Panc1 (cell line): ENCODE measurements at regions not wholly inside any gene's neighbourhood (a gene's known extent, or its start where the extent isn't known, plus 50 kb on each side); places are given as distances from the start of the nearest gene placed in this dataset.

Experiments
- ATAC-seq: fragments of 200-7000 bp; cut with Tn5 transposase; 2 replicates; pipeline ENCODE4 v1.9.1; 2020; ENCODE audit warnings: mild to moderate bottlenecking, moderate library complexity
- BruUV-seq: library from RNA; stranded (reverse); fragments of 400-500 nt; replicated peaks from 2 replicates; lab custom pipeline; 2021; lab: Mats Ljungman, UMichigan
- CTCF ChIA-PET: fragments of 300-600 bp; sonication (Branson Sonifier 250); formaldehyde crosslinking; loops from one replicate; lab custom pipeline; 2022; ENCODE audit warnings: antibody characterized with exemption; lab: Charles Lee
- POLR2A ChIA-PET: fragments of 300-600 bp; sonication (Branson Sonifier 250); formaldehyde crosslinking; loops from one replicate; lab custom pipeline; 2022; ENCODE audit warnings: antibody characterized with exemption; lab: Charles Lee
- DNase-seq: peaks from one replicate; pipeline ENCODE4 v3.0.0-alpha.2; 2010; ENCODE audit warnings: low read depth, low spot score
- H3K27ac ChIP-seq: 2 replicates; pipeline ENCODE4 v1.5.1; 2011; ENCODE audit warnings: mild to moderate bottlenecking, low read length, inconsistent platforms
- H3K27me3 ChIP-seq: fragments of 200-500 bp; sonication (Bioruptor generic); 2 replicates; pipeline ENCODE4 v1.6.0; 2014; ENCODE audit warnings: low read length, inconsistent platforms; ENCODE audit not compliant: control insufficient read depth, insufficient read depth
- H3K36me3 ChIP-seq: fragments of 200-500 bp; sonication (Bioruptor generic); 2 replicates; pipeline ENCODE4 v1.5.1; 2014; ENCODE audit warnings: inconsistent platforms, mild to moderate bottlenecking, low read length, moderate library complexity; ENCODE audit not compliant: control insufficient read depth, insufficient read depth
- H3K4me1 ChIP-seq: 2 replicates; pipeline ENCODE4 v1.5.1; 2011; ENCODE audit warnings: inconsistent platforms, mild to moderate bottlenecking, low read length, moderate library complexity; ENCODE audit not compliant: control insufficient read depth, insufficient read depth
- H3K4me3 ChIP-seq, 2 experiments: 2 replicates each; pipeline ENCODE4 v1.5.1; 2011 to 2012; ENCODE audit warnings: low read depth in 2 of 2, low read length in 2 of 2, mild to moderate bottlenecking in 2 of 2, inconsistent platforms in 1 of 2, moderate library complexity in 1 of 2
- H3K9me3 ChIP-seq: fragments of 200-500 bp; sonication (Bioruptor generic); 2 replicates; pipeline ENCODE4 v1.5.1; 2014; ENCODE audit warnings: low read depth, mild to moderate bottlenecking, inconsistent platforms, low read length, moderate library complexity; ENCODE audit not compliant: control insufficient read depth, insufficient read depth
- CTCF ChIP-seq: fragments of 450-650 bp; IDR thresholded peaks from 2 replicates; pipeline ENCODE4 v1.5.1; 2017; ENCODE audit warnings: mild to moderate bottlenecking
- POLR2AphosphoS5 ChIP-seq: IDR thresholded peaks from 2 replicates; pipeline ENCODE4 v1.6.1; 2012; ENCODE audit warnings: mild to moderate bottlenecking, low read depth, low read length, moderate library complexity
- REST ChIP-seq, 2 experiments: IDR thresholded peaks; 2 replicates each; pipeline ENCODE4 v1.6.1; 2011 to 2012; ENCODE audit warnings: low read depth in 2 of 2, control low read depth in 1 of 2, low read length in 1 of 2, mild to moderate bottlenecking in 1 of 2, moderate library complexity in 1 of 2; ENCODE audit not compliant: insufficient read depth in 1 of 2
- SIN3A ChIP-seq: IDR thresholded peaks from 2 replicates; pipeline ENCODE4 v1.6.1; 2012; ENCODE audit warnings: low read depth, mild to moderate bottlenecking, low read length, moderate library complexity, borderline replicate concordance; ENCODE audit not compliant: insufficient read depth
- TCF7L2 ChIP-seq: IDR thresholded peaks from 2 replicates; pipeline ENCODE4 v1.6.1; 2011; ENCODE audit warnings: mild to moderate bottlenecking, low read depth, low read length, inconsistent platforms
- in situ Hi-C: cut with HindIII; loops from 2 replicates; pipeline ENCODE4 v1.10.0; 2016; ENCODE audit warnings: low sequenced_read_pairs, low pct_unique_long_range_greater_than_20kb
- intact Hi-C: fragments of 100-400 bp; cut with micrococcal nuclease; formaldehyde crosslinking; loops from one replicate; pipeline ENCODE4 v1.10.0; 2022; ENCODE audit not compliant: unreplicated experiment

- in situ Hi-C loops = no loop called here
- ChIA-PET POLR2A (no interaction called here), CTCF (no interaction called here)
- H3K27me3 ChIP-seq = no peaks in the 10 kb centered on the region
- H3K4me1 ChIP-seq = no peaks in the 10 kb centered on the region
- DNase-seq = no peak
- intact Hi-C loops = no loop called here
- no peaks in the 10 kb centered on the region for H3K36me3 ChIP-seq
- no peak overlapping the region for H3K27ac ChIP-seq
- H3K9me3 ChIP-seq = no peaks in the 10 kb centered on the region
- H3K4me3 ChIP-seq = no peak overlapping the region
- BruUV-seq = no TSS peak
- ATAC-seq = no peak
- TF ChIP-seq REST (IDR thresholded peaks at IDR 0.05; ENCODE audit: insufficient read depth in 1 of 2, low read depth in 2 of 2, low read length in 1 of 2) = no peak
- TF ChIP-seq POLR2AphosphoS5 = no peak
- TF ChIP-seq SIN3A = no peak
- TF ChIP-seq TCF7L2 = no peak
- TF ChIP-seq CTCF = no peak
Observed at GRCh38 chr14:98950353-98950895, 321.6 kb downstream of the BCL11B start.

- no peak overlapping the region for H3K4me3 ChIP-seq
- DNase-seq (no peak), ATAC-seq (no peak)
- no peaks in the 10 kb centered on the region for H3K4me1 ChIP-seq
- TF ChIP-seq TCF7L2 (no peak), CTCF (no peak), SIN3A (no peak), REST (IDR thresholded peaks at IDR 0.05; ENCODE audit: insufficient read depth in 1 of 2, low read depth in 2 of 2, low read length in 1 of 2) (no peak), POLR2AphosphoS5 (no peak)
- H3K9me3 ChIP-seq = no peaks in the 10 kb centered on the region
- H3K36me3 ChIP-seq = no peaks in the 10 kb centered on the region
- BruUV-seq = no TSS peak
- intact Hi-C loops = no loop called here
- in situ Hi-C loops = no loop called here
- ChIA-PET POLR2A (no interaction called here), CTCF (no interaction called here)
- H3K27ac ChIP-seq = no peak overlapping the region
- H3K27me3 ChIP-seq = no peaks in the 10 kb centered on the region
Observed at GRCh38 chr14:98951031-98951430, 321.0 kb downstream of the BCL11B start.
